ENCODE measurements at regions not wholly inside any gene's neighbourhood (a gene's known extent, or its start where the extent isn't known, plus 50 kb on each side); places are given as distances from the start of the nearest gene placed in this dataset.

DNA sequence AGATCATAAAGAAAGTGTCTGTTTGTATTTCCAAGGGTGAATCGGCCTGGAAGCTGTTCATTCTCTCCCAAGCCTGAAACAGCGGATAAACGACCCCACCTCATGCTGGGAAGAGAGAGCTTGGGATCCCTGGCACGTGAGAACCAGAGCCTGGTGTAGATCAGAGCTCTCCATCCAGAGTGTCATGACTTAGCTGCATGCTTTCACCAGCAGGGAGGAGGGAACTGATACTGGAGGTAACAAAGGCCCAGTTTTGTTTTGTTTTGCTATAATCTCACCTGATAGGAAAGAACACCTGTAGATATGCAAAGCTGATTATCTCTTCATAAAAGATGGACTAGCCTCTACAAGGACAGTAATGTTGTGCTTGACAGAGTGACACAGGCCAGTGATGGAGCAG is 236.6 kb downstream of the POM121L12 start:
- H3K4me1 Mint-ChIP-seq (ENCODE audit: low read depth): no peaks in the 10 kb centered on the region
- no peak overlapping the region for H3K27ac Mint-ChIP-seq (ENCODE audit: unreplicated experiment)
- no peaks in the 10 kb centered on the region for H3K36me3 Mint-ChIP-seq (ENCODE audit: low read depth)
- no peaks in the 10 kb centered on the region for H3K27me3 Mint-ChIP-seq (ENCODE audit: low read depth)
- no peak for DNase-seq (ENCODE audit: low spot score)
- no peak overlapping the region for H3K4me3 Mint-ChIP-seq (ENCODE audit: unreplicated experiment)
- peaks cover 4% of the 10 kb centered on the region for H3K9me3 Mint-ChIP-seq (ENCODE audit: low read depth)
- TF ChIP-seq, protein P1, sequence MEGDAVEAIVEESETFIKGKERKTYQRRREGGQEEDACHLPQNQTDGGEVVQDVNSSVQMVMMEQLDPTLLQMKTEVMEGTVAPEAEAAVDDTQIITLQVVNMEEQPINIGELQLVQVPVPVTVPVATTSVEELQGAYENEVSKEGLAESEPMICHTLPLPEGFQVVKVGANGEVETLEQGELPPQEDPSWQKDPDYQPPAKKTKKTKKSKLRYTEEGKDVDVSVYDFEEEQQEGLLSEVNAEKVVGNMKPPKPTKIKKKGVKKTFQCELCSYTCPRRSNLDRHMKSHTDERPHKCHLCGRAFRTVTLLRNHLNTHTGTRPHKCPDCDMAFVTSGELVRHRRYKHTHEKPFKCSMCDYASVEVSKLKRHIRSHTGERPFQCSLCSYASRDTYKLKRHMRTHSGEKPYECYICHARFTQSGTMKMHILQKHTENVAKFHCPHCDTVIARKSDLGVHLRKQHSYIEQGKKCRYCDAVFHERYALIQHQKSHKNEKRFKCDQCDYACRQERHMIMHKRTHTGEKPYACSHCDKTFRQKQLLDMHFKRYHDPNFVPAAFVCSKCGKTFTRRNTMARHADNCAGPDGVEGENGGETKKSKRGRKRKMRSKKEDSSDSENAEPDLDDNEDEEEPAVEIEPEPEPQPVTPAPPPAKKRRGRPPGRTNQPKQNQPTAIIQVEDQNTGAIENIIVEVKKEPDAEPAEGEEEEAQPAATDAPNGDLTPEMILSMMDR (IDR thresholded peaks at IDR 0.05): no peak

DNA sequence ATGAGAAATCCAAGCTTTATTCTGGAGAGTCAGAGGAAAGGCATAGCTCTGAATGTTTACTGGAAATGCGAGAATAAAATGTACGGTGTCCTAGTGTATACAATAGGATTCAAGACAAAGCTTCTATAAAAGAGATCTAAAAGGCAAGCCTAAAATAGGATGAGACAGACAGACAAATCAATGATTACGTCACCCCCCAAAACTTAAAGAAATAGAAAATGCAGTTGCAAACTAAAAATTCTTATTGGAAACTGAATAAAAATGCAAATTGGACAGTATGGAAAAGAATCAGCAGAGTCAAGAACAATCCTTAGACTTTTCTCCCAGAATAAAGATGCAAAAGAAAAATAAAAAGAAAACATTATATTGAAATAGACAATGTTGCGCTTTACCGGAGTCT is 245.9 kb downstream of the POM121L12 start:
- TF ChIP-seq, protein P1 (IDR thresholded peaks at IDR 0.05): no peak
- no peak for DNase-seq (ENCODE audit: low spot score)
- Mint-ChIP-seq H3K27ac (ENCODE audit: unreplicated experiment) (no peak overlapping the region), H3K36me3 (ENCODE audit: low read depth) (peaks cover 2% of the 10 kb centered on the region), H3K9me3 (ENCODE audit: low read depth) (peaks cover 24% of the 10 kb centered on the region), H3K27me3 (ENCODE audit: low read depth) (no peaks in the 10 kb centered on the region), H3K4me3 (ENCODE audit: unreplicated experiment) (no peak overlapping the region), H3K4me1 (ENCODE audit: low read depth) (no peaks in the 10 kb centered on the region)

DNA sequence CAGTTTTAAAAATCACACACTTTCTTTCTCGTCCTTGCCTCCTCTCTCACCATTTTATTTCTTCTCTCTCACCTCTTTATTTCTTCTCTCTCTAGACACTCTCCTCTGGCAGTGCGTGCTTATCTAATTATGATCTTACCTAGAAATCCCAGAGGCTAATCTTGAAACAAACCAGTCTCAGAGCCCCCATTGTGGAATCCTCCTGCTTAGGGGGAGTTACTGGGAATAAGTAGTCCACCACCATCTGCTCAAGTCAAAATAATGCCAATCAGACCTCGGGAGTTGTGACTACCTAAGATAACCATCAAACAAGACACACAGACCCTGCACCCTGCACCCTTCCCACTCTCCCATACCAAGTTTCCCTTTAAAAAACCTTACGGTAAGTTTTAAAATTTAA is 256.9 kb downstream of the POM121L12 start:
- H3K4me3 Mint-ChIP-seq (ENCODE audit: unreplicated experiment): no peak overlapping the region
- TF ChIP-seq, protein P1 (IDR thresholded peaks at IDR 0.05): no peak
- H3K4me1 Mint-ChIP-seq (ENCODE audit: low read depth): no peaks in the 10 kb centered on the region
- peaks cover 13% of the 10 kb centered on the region for H3K9me3 Mint-ChIP-seq (ENCODE audit: low read depth)
- H3K36me3 Mint-ChIP-seq (ENCODE audit: low read depth): no peaks in the 10 kb centered on the region
- H3K27me3 Mint-ChIP-seq (ENCODE audit: low read depth): no peaks in the 10 kb centered on the region
- H3K27ac Mint-ChIP-seq (ENCODE audit: unreplicated experiment): no peak overlapping the region
- no peak for DNase-seq (ENCODE audit: low spot score)

DNA sequence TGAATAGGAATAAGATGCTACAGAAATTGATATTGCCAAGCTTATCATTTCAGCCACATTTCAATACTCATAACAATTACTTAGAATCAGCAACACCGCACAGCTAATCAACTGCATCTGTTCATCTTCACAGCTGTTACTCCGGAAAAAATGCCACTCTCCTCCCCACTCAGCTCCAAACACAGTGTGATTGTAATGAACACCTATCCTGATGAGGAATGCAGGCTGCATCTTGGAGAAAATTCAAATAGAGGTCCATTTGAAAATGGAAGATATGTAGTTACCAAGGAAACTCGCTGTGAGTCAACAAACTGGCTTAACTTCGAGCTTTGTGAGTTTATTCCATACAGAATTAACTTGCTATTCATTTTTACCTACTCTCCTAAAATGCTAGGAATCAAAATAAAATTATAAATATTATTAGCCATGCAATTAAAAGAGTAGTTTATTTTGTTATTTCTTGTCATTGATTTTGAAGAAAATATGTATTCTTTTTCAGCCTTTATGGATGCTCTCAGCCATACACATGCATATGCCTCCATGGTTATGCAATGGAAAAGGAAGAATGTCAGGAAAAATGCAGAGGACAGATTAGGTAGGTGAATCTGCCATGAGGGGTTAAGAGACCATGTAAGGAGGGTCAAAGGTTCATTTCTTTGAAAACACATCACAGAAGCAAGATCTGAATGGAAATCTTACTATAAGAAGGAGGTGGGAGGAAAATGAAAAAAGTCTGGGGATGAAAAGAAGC is 267.2 kb downstream of the POM121L12 start:
- H3K9me3 Mint-ChIP-seq (ENCODE audit: low read depth): peaks cover 10% of the 10 kb centered on the region
- H3K36me3 Mint-ChIP-seq (ENCODE audit: low read depth): no peaks in the 10 kb centered on the region
- H3K27ac Mint-ChIP-seq (ENCODE audit: unreplicated experiment): no peak overlapping the region
- TF ChIP-seq, protein P1 (IDR thresholded peaks at IDR 0.05): no peak
- H3K27me3 Mint-ChIP-seq (ENCODE audit: low read depth): no peaks in the 10 kb centered on the region
- H3K4me1 Mint-ChIP-seq (ENCODE audit: low read depth): no peaks in the 10 kb centered on the region
- no peak overlapping the region for H3K4me3 Mint-ChIP-seq (ENCODE audit: unreplicated experiment)
- no peak for DNase-seq (ENCODE audit: low spot score)

DNA sequence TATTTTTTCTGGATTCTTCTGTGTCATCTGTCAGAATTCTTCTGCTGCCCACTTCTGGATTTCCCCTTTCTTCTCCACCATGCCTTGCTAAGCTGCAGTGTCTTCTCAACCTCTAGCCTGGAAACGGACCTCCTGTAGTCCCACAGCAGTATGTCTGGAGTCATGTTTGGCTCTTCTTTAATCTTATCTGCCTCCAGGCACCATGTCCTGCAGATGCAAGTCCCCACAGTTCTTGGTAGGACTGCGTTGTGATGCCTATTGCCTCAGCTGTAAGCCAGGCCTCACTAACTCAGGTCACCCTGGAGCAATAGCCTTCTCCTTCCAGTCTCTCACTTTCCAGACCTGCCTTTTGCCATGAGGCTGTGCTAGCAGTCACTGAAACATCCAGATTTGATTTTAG is 268.3 kb downstream of the POM121L12 start:
- Mint-ChIP-seq H3K36me3 (ENCODE audit: low read depth) (no peaks in the 10 kb centered on the region), H3K27ac (ENCODE audit: unreplicated experiment) (no peak overlapping the region)

More for the DNA sequence above, 268.3 kb downstream of the POM121L12 start:
- no peak for DNase-seq (ENCODE audit: low spot score)
- H3K27me3 Mint-ChIP-seq (ENCODE audit: low read depth): no peaks in the 10 kb centered on the region
- H3K9me3 Mint-ChIP-seq (ENCODE audit: low read depth): peaks cover 10% of the 10 kb centered on the region
- no peaks in the 10 kb centered on the region for H3K4me1 Mint-ChIP-seq (ENCODE audit: low read depth)
- TF ChIP-seq, protein P1 (IDR thresholded peaks at IDR 0.05): no peak
- H3K4me3 Mint-ChIP-seq (ENCODE audit: unreplicated experiment): no peak overlapping the region
